ENCODE measurements at regions not wholly inside any gene's neighbourhood (a gene's known extent, or its start where the extent isn't known, plus 50 kb on each side); places are given as distances from the start of the nearest gene placed in this dataset.

- DNase-seq (ENCODE audit: low read depth, low spot score) (no peak), ATAC-seq (no peak), FAIRE-seq (no peak)
- RAD21 ChIA-PET (ENCODE audit: unreplicated experiment) = no interaction called here
- BruUV-seq (replicated peaks) = no TSS peak
- TF ChIP-seq CBFB (IDR thresholded peaks at IDR 0.05; ENCODE audit: low read depth) (no peak), MEF2A (IDR thresholded peaks at IDR 0.05; ENCODE audit: insufficient read depth, low read depth, low read length) (no peak), SUPT20H (IDR thresholded peaks at IDR 0.05; ENCODE audit: borderline replicate concordance, control insufficient read depth, low read depth, low read length) (no peak), HSF1 (IDR thresholded peaks at IDR 0.05; ENCODE audit: low read depth, low read length) (no peak), FOXK2 (IDR thresholded peaks at IDR 0.05) (no peak), SMAD5 (IDR thresholded peaks at IDR 0.05; ENCODE audit: low read depth) (no peak), MXI1 (IDR thresholded peaks at IDR 0.05; ENCODE audit: low read depth, low read length) (no peak), CBX5 (IDR thresholded peaks at IDR 0.05; ENCODE audit: low read depth) (no peak)
- no peaks in the 10 kb centered on the region for H3K79me2 ChIP-seq (ENCODE audit: control insufficient read depth, insufficient read depth, low read length)
- SMC1A ChIA-PET (ENCODE audit: uncharacterized antibody, unreplicated experiment) = no interaction called here
- H3K4me2 ChIP-seq (ENCODE audit: control insufficient read depth, insufficient read depth) = no peak overlapping the region
- H3K4me3 ChIP-seq = no peak overlapping the region
- H3K27me3 ChIP-seq (replicated peaks in 1 of 2; ENCODE audit: control insufficient read depth in 2 of 2, insufficient read depth in 2 of 2, low read length in 1 of 2) = no peaks in the 10 kb centered on the region
- no peak overlapping the region for H3K9ac ChIP-seq (ENCODE audit: control insufficient read depth, insufficient read depth, low read length)
- in situ Hi-C loops (cut with MboI) = no loop called here
- CTCF ChIA-PET = no interaction called here
- no peaks in the 10 kb centered on the region for H3K36me3 ChIP-seq (ENCODE audit: control insufficient read depth in 2 of 2, insufficient read depth in 2 of 2, low read length in 1 of 2)
- intact Hi-C loops (cut with micrococcal nuclease; ENCODE audit: unreplicated experiment) = no loop called here
- no peaks in the 10 kb centered on the region for H3K4me1 ChIP-seq (ENCODE audit: control insufficient read depth, insufficient read depth, low read length)
- no peak overlapping the region for H3K27ac ChIP-seq (ENCODE audit: control insufficient read depth, insufficient read depth)
- no peak overlapping the region for H2AFZ ChIP-seq (ENCODE audit: control insufficient read depth, low read depth, low read length)
- POLR2A ChIA-PET = no interaction called here
- H4K20me1 ChIP-seq (ENCODE audit: control insufficient read depth, insufficient read depth) = no peaks in the 10 kb centered on the region
- H3K9me3 ChIP-seq (replicated peaks; ENCODE audit: control insufficient read depth, insufficient read depth, low read length) = no peaks in the 10 kb centered on the region
- WGBS (ENCODE audit: insufficient coverage, insufficient replicate concordance, low lambda C conversion rate, missing lambda C conversion rate) = 0% methylated on average over 1 of the region's 1 CpG
These were observed 184.5 kb downstream of the RMST start for GRCh38 chr12:97647142-97647541.

GRCh38 chr12:97650242-97650641 is 187.6 kb downstream of the RMST start:
- Histone ChIP-seq H3K9ac (ENCODE audit: control insufficient read depth, insufficient read depth, low read length) (no peak overlapping the region), H3K27ac (ENCODE audit: control insufficient read depth, insufficient read depth) (no peak overlapping the region), H3K4me2 (ENCODE audit: control insufficient read depth, insufficient read depth) (no peak overlapping the region), H3K79me2 (ENCODE audit: control insufficient read depth, insufficient read depth, low read length) (no peaks in the 10 kb centered on the region), H3K27me3 (replicated peaks in 1 of 2; ENCODE audit: control insufficient read depth in 2 of 2, insufficient read depth in 2 of 2, low read length in 1 of 2) (no peaks in the 10 kb centered on the region), H3K4me3 (no peak overlapping the region), H3K9me3 (replicated peaks; ENCODE audit: control insufficient read depth, insufficient read depth, low read length) (no peaks in the 10 kb centered on the region), H3K4me1 (ENCODE audit: control insufficient read depth, insufficient read depth, low read length) (no peaks in the 10 kb centered on the region), H2AFZ (ENCODE audit: control insufficient read depth, low read depth, low read length) (no peak overlapping the region), H4K20me1 (ENCODE audit: control insufficient read depth, insufficient read depth) (no peaks in the 10 kb centered on the region), H3K36me3 (ENCODE audit: control insufficient read depth in 2 of 2, insufficient read depth in 2 of 2, low read length in 1 of 2) (no peaks in the 10 kb centered on the region)
- CTCF ChIA-PET = no interaction called here
- POLR2A ChIA-PET = no interaction called here
- BruUV-seq (replicated peaks) = no TSS peak
- ATAC-seq (no peak), DNase-seq (ENCODE audit: low read depth, low spot score) (no peak), FAIRE-seq (no peak)
- no peak for TF ChIP-seq BCLAF1 (IDR thresholded peaks at IDR 0.05)
- no peak for TF ChIP-seq POLR2AphosphoS5 (IDR thresholded peaks at IDR 0.05; ENCODE audit: low read length)
- TF ChIP-seq TARDBP (IDR thresholded peaks at IDR 0.05; ENCODE audit: borderline replicate concordance) = no peak
- no peak for TF ChIP-seq SREBF1 (IDR thresholded peaks at IDR 0.05; ENCODE audit: low read length)
- TF ChIP-seq ZNF622 (IDR thresholded peaks at IDR 0.05) = no peak
- no peak for TF ChIP-seq CBX5 (IDR thresholded peaks at IDR 0.05; ENCODE audit: low read depth)
- WGBS (ENCODE audit: insufficient coverage, insufficient replicate concordance, low lambda C conversion rate, missing lambda C conversion rate) = 3% methylated on average over 2 of the region's 2 CpGs
- intact Hi-C loops (cut with micrococcal nuclease; ENCODE audit: unreplicated experiment) (no loop called here), in situ Hi-C loops (cut with MboI) (no loop called here)
- SMC1A ChIA-PET (ENCODE audit: uncharacterized antibody, unreplicated experiment) = no interaction called here
- RAD21 ChIA-PET (ENCODE audit: unreplicated experiment) = no interaction called here
